WTC11 (cell line): ENCODE measurements at regions not wholly inside any gene's neighbourhood (a gene's known extent, or its start where the extent isn't known, plus 50 kb on each side); places are given as distances from the start of the nearest gene placed in this dataset.

Experiments
- ATAC-seq: fragments of 200-7000 bp; cut with Tn5 transposase; 2 replicates; pipeline ENCODE4 v1.10.0; 2021; ENCODE audit warnings: mild to moderate bottlenecking, moderate library complexity
- CTCF ChIA-PET: fragments of 300-600 bp; sonication (Branson Sonifier 250); formaldehyde crosslinking; loops from one replicate; lab custom pipeline; 2021; ENCODE audit warnings: antibody characterized with exemption; lab: Charles Lee
- POLR2A ChIA-PET: fragments of 350-600 bp; sonication (Branson Sonifier 250); formaldehyde crosslinking; loops from one replicate; lab custom pipeline; 2021; ENCODE audit warnings: antibody characterized with exemption; lab: Charles Lee
- DNase-seq: peaks from one replicate; pipeline ENCODE4 v3.0.0; 2021; ENCODE audit warnings: low spot score
- H3K27ac Mint-ChIP-seq: 2 replicates; pipeline ENCODE4 v1.8.0; 2021; ENCODE audit warnings: mixed read lengths
- H3K27me3 Mint-ChIP-seq: 2 replicates; pipeline ENCODE4 v1.8.0; 2021; ENCODE audit warnings: low read depth, mild to moderate bottlenecking, moderate library complexity, mixed read lengths
- H3K36me3 Mint-ChIP-seq: 2 replicates; pipeline ENCODE4 v1.8.0; 2021; ENCODE audit warnings: mixed read lengths
- H3K4me1 Mint-ChIP-seq: 2 replicates; pipeline ENCODE4 v1.8.0; 2022; ENCODE audit warnings: mixed read lengths
- H3K4me3 Mint-ChIP-seq: 2 replicates; pipeline ENCODE4 v1.8.0; 2021; ENCODE audit warnings: mild to moderate bottlenecking, moderate library complexity, mixed read lengths
- H3K9me3 Mint-ChIP-seq: 2 replicates; pipeline ENCODE4 v1.8.0; 2021; ENCODE audit warnings: mixed read lengths
- CREM ChIP-seq: sonication (generic); formaldehyde crosslinking; IDR thresholded peaks from 2 replicates; pipeline ENCODE4 v1.8.1; 2022; ENCODE audit warnings: mild to moderate bottlenecking, missing genetic modification reagents, moderate library complexity
- ELF4 ChIP-seq: sonication (generic); formaldehyde crosslinking; IDR thresholded peaks from 2 replicates; pipeline ENCODE4 v1.8.1; 2022; ENCODE audit warnings: low read depth, mild to moderate bottlenecking, moderate library complexity, missing genetic modification reagents
- ETV6 ChIP-seq: sonication (generic); formaldehyde crosslinking; IDR thresholded peaks from 2 replicates; pipeline ENCODE4 v1.8.1; 2022; ENCODE audit warnings: mild to moderate bottlenecking, missing genetic modification reagents
- FOXK1 ChIP-seq: sonication (generic); formaldehyde crosslinking; IDR thresholded peaks from 2 replicates; pipeline ENCODE4 v1.8.0; 2022; ENCODE audit warnings: mild to moderate bottlenecking, moderate library complexity, missing genetic modification reagents
- GABPB1 ChIP-seq: sonication (generic); formaldehyde crosslinking; IDR thresholded peaks from 2 replicates; pipeline ENCODE4 v1.8.1; 2023; ENCODE audit warnings: mild to moderate bottlenecking, missing genetic modification reagents
- HMGXB4 ChIP-seq: sonication (generic); formaldehyde crosslinking; IDR thresholded peaks from 2 replicates; pipeline ENCODE4 v1.8.1; 2023; ENCODE audit warnings: mild to moderate bottlenecking, moderate library complexity, missing genetic modification reagents
- OVOL2 ChIP-seq: fragments of 250-450 bp; sonication (Bioruptor Pico); IDR thresholded peaks from 2 replicates; pipeline ENCODE4 v1.9.0; 2021; ENCODE audit warnings: mild to moderate bottlenecking, borderline replicate concordance
- RORB ChIP-seq: fragments of 250-450 bp; sonication (Bioruptor Pico); IDR thresholded peaks from 2 replicates; pipeline ENCODE4 v1.9.0; 2021; ENCODE audit warnings: mild to moderate bottlenecking
- SMAD4 ChIP-seq: sonication (generic); formaldehyde crosslinking; IDR thresholded peaks from 2 replicates; pipeline ENCODE4 v1.8.0; 2022; ENCODE audit warnings: mild to moderate bottlenecking, missing genetic modification reagents
- SOX15 ChIP-seq: fragments of 250-450 bp; sonication (Bioruptor Pico); IDR thresholded peaks from 2 replicates; pipeline ENCODE4 v1.9.0; 2021; ENCODE audit warnings: mild to moderate bottlenecking
- TP53 ChIP-seq: sonication (generic); formaldehyde crosslinking; IDR thresholded peaks from 2 replicates; pipeline ENCODE4 v1.8.1; 2023; ENCODE audit warnings: mild to moderate bottlenecking, missing genetic modification reagents
- ZNF281 ChIP-seq: sonication (generic); formaldehyde crosslinking; IDR thresholded peaks from 2 replicates; pipeline ENCODE4 v1.8.0; 2023; ENCODE audit warnings: mild to moderate bottlenecking, missing genetic modification reagents
- ZNF317 ChIP-seq: sonication (generic); formaldehyde crosslinking; IDR thresholded peaks from 2 replicates; pipeline ENCODE4 v1.8.1; 2023; ENCODE audit warnings: low read depth, mild to moderate bottlenecking, moderate library complexity, missing genetic modification reagents, borderline replicate concordance
- ZNF416 ChIP-seq: fragments of 250-450 bp; sonication (Bioruptor Pico); IDR thresholded peaks from 2 replicates; pipeline ENCODE4 v1.9.0; 2021; ENCODE audit warnings: mild to moderate bottlenecking, inconsistent platforms
- TF ChIP-seq, protein P1 (sequence below): sonication (generic); formaldehyde crosslinking; IDR thresholded peaks from 2 replicates; pipeline ENCODE4 v1.8.1; 2022; ENCODE audit warnings: low read depth, missing genetic modification reagents, borderline replicate concordance
- TF ChIP-seq, protein P2 (sequence below): sonication (generic); formaldehyde crosslinking; IDR thresholded peaks from 2 replicates; pipeline ENCODE4 v1.8.1; 2022; ENCODE audit warnings: low read depth, mild to moderate bottlenecking, moderate library complexity, missing genetic modification reagents, borderline replicate concordance
- TF ChIP-seq, protein P3 (sequence below): fragments of 250-450 bp; sonication (Bioruptor Pico); IDR thresholded peaks from 2 replicates; pipeline ENCODE4 v2.1.2; 2022; ENCODE audit warnings: mild to moderate bottlenecking, moderate library complexity
- TF ChIP-seq, protein P4 (sequence below): sonication (generic); formaldehyde crosslinking; IDR thresholded peaks from 2 replicates; pipeline ENCODE4 v1.8.0; 2022; ENCODE audit warnings: missing genetic modification reagents

GRCh38 chr5:91223886-91224285, 159.2 kb downstream of the ARRDC3 start (continued):
- TF ChIP-seq ZNF317 (no peak), SOX15 (no peak), OVOL2 (CRISPR knock-in tag) (no peak), GABPB1 (CRISPR knock-in tag) (no peak), CREM (no peak), ELF4 (CRISPR knock-in tag) (no peak)
- TF ChIP-seq, protein P1, sequence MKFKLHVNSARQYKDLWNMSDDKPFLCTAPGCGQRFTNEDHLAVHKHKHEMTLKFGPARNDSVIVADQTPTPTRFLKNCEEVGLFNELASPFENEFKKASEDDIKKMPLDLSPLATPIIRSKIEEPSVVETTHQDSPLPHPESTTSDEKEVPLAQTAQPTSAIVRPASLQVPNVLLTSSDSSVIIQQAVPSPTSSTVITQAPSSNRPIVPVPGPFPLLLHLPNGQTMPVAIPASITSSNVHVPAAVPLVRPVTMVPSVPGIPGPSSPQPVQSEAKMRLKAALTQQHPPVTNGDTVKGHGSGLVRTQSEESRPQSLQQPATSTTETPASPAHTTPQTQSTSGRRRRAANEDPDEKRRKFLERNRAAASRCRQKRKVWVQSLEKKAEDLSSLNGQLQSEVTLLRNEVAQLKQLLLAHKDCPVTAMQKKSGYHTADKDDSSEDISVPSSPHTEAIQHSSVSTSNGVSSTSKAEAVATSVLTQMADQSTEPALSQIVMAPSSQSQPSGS (CRISPR knock-in tag) = no peak
- TF ChIP-seq, protein P2, sequence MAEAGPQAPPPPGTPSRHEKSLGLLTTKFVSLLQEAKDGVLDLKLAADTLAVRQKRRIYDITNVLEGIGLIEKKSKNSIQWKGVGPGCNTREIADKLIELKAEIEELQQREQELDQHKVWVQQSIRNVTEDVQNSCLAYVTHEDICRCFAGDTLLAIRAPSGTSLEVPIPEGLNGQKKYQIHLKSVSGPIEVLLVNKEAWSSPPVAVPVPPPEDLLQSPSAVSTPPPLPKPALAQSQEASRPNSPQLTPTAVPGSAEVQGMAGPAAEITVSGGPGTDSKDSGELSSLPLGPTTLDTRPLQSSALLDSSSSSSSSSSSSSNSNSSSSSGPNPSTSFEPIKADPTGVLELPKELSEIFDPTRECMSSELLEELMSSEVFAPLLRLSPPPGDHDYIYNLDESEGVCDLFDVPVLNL (CRISPR knock-in tag) = no peak

DNA sequence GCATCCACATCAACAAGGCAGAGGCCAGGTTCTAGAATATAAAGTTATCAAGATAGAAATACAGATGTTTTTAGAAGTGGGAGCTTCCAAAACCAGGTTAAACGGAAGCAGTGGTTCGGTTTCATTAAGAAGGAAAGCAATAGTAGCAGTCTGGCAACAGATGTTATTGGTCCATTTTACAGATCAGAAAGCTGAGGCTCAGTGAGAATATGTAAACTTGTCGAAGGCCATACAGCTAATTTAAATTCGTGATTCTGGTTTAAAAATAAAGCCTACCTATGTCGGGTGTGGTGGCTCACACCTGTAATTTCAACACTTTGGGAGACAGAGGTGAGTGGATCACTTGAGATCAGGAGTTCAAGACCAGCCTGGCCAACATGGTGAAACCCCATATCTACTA, 160.6 kb downstream of the ARRDC3 start:
- no peak overlapping the region for H3K4me3 Mint-ChIP-seq
- POLR2A ChIA-PET = interaction anchor here (2.2 kb wide), 1 partner anchor 161 kb away, joined by 7 read pairs; the partner anchor contains the start of gene ARRDC3
- TF ChIP-seq ETV6 (CRISPR knock-in tag) (no peak), ZNF281 (CRISPR knock-in tag) (no peak), RORB (CRISPR knock-in tag) (no peak), HMGXB4 (CRISPR knock-in tag) (no peak), TP53 (CRISPR knock-in tag) (no peak), SMAD4 (CRISPR knock-in tag) (no peak), ZNF416 (CRISPR knock-in tag) (no peak), FOXK1 (no peak)
- TF ChIP-seq, protein P3, sequence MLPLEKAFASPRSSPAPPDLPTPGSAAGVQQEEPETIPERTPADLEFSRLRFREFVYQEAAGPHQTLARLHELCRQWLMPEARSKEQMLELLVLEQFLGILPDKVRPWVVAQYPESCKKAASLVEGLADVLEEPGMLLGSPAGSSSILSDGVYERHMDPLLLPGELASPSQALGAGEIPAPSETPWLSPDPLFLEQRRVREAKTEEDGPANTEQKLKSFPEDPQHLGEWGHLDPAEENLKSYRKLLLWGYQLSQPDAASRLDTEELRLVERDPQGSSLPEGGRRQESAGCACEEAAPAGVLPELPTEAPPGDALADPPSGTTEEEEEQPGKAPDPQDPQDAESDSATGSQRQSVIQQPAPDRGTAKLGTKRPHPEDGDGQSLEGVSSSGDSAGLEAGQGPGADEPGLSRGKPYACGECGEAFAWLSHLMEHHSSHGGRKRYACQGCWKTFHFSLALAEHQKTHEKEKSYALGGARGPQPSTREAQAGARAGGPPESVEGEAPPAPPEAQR = no peak
- TF ChIP-seq, protein P4, sequence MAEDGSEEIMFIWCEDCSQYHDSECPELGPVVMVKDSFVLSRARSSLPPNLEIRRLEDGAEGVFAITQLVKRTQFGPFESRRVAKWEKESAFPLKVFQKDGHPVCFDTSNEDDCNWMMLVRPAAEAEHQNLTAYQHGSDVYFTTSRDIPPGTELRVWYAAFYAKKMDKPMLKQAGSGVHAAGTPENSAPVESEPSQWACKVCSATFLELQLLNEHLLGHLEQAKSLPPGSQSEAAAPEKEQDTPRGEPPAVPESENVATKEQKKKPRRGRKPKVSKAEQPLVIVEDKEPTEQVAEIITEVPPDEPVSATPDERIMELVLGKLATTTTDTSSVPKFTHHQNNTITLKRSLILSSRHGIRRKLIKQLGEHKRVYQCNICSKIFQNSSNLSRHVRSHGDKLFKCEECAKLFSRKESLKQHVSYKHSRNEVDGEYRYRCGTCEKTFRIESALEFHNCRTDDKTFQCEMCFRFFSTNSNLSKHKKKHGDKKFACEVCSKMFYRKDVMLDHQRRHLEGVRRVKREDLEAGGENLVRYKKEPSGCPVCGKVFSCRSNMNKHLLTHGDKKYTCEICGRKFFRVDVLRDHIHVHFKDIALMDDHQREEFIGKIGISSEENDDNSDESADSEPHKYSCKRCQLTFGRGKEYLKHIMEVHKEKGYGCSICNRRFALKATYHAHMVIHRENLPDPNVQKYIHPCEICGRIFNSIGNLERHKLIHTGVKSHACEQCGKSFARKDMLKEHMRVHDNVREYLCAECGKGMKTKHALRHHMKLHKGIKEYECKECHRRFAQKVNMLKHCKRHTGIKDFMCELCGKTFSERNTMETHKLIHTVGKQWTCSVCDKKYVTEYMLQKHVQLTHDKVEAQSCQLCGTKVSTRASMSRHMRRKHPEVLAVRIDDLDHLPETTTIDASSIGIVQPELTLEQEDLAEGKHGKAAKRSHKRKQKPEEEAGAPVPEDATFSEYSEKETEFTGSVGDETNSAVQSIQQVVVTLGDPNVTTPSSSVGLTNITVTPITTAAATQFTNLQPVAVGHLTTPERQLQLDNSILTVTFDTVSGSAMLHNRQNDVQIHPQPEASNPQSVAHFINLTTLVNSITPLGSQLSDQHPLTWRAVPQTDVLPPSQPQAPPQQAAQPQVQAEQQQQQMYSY (CRISPR knock-in tag) = no peak
- ATAC-seq = no peak
- H3K36me3 Mint-ChIP-seq = no peaks in the 10 kb centered on the region
- CTCF ChIA-PET = interaction anchor here (0.9 to 1.1 kb wide), 4 partner anchors 39 to 197 kb away, joined by 3 to 11 read pairs (median 4); partner anchors contain the start of gene ARRDC3
- no peaks in the 10 kb centered on the region for H3K27me3 Mint-ChIP-seq
- H3K4me1 Mint-ChIP-seq = peaks cover 3% of the 10 kb centered on the region; the same call in 1 of the 2 replicates
- no peak overlapping the region for H3K27ac Mint-ChIP-seq
- DNase-seq = no peak
- H3K9me3 Mint-ChIP-seq = no peaks in the 10 kb centered on the region
